Neural cell (in vitro differentiated cells): ENCODE measurements at regions not wholly inside any gene's neighbourhood (a gene's known extent, or its start where the extent isn't known, plus 50 kb on each side); places are given as distances from the start of the nearest gene placed in this dataset.

ENCODE experiments used
- H2AFZ ChIP-seq: fragments of 200-600, 300-800 bp; sonication (generic), shearing (Covaris generic); 2 replicates; pipeline ENCODE4 v1.6.0; 2014; ENCODE audit warnings: low read depth, mild to moderate bottlenecking, antibody characterized with exemption, low read length, moderate library complexity
- H3F3A ChIP-seq: fragments of 200-600 bp; shearing (Covaris generic); 2 replicates; pipeline ENCODE4 v1.6.1; 2016; ENCODE audit warnings: mild to moderate bottlenecking, moderate library complexity, mixed read lengths, antibody characterized with exemption, low read length; ENCODE audit not compliant: insufficient read depth, poor library complexity, severe bottlenecking
- H3K27ac ChIP-seq: fragments of 200-600, 300-800 bp; sonication (generic), shearing (Covaris generic); 2 replicates; pipeline ENCODE4 v1.5.1; 2014; ENCODE audit warnings: mild to moderate bottlenecking, low read length, moderate library complexity
- H3K27me3 ChIP-seq: fragments of 300-800, 200-600 bp; sonication (generic), shearing (Covaris generic); 2 replicates; pipeline ENCODE4 v1.6.0; 2014; ENCODE audit warnings: mild to moderate bottlenecking, low read depth, low read length, moderate library complexity; ENCODE audit not compliant: insufficient read depth
- H3K36me3 ChIP-seq: fragments of 300-800, 200-600 bp; sonication (generic), shearing (Covaris generic); 2 replicates; pipeline ENCODE4 v1.5.1; 2014; ENCODE audit warnings: mild to moderate bottlenecking, antibody characterized with exemption, low read length, moderate library complexity; ENCODE audit not compliant: insufficient read depth
- H3K4me2 ChIP-seq: fragments of 300-800, 200-600 bp; sonication (generic), shearing (Covaris generic); 2 replicates; pipeline ENCODE4 v1.6.0; 2014; ENCODE audit warnings: mild to moderate bottlenecking, low read length
- H3K4me3 ChIP-seq: fragments of 300-800, 200-600 bp; sonication (generic), shearing (Covaris generic); 2 replicates; pipeline ENCODE4 v1.5.1; 2014; ENCODE audit warnings: mild to moderate bottlenecking, low read length, moderate library complexity
- H3K79me2 ChIP-seq: fragments of 200-600 bp; shearing (Covaris generic); replicated peaks from 2 replicates; pipeline ENCODE4 v1.6.0; 2014; ENCODE audit warnings: mild to moderate bottlenecking, low read length, moderate library complexity; ENCODE audit not compliant: insufficient read depth
- H3K9ac ChIP-seq: fragments of 300-800, 200-600 bp; sonication (generic), shearing (Covaris generic); 2 replicates; pipeline ENCODE4 v1.6.1; 2016; ENCODE audit warnings: mild to moderate bottlenecking, low read length, mixed read lengths
- H3K9me2 ChIP-seq: fragments of 200-600 bp; shearing (Covaris generic); 2 replicates; pipeline ENCODE4 v1.6.1; 2016; ENCODE audit warnings: mild to moderate bottlenecking, low read length, mixed read lengths; ENCODE audit not compliant: insufficient read depth
- H3K9me3 ChIP-seq: fragments of 200-600, 300-800 bp; sonication (generic), shearing (Covaris generic); 2 replicates; pipeline ENCODE4 v1.6.1; 2016; ENCODE audit warnings: mild to moderate bottlenecking, mixed run types, low read length, moderate library complexity, mixed read lengths
- H4K20me1 ChIP-seq: fragments of 200-600 bp; shearing (Covaris generic); 2 replicates; pipeline ENCODE4 v1.6.1; 2016; ENCODE audit warnings: mild to moderate bottlenecking, mixed run types; ENCODE audit not compliant: insufficient read depth
- CTCF ChIP-seq: fragments of 450-650 bp; IDR thresholded peaks from 2 replicates; pipeline ENCODE4 v1.5.1; 2014; ENCODE audit warnings: antibody characterized with exemption, mild to moderate bottlenecking, moderate library complexity; ENCODE audit not compliant: poor library complexity, severe bottlenecking
- EP300 ChIP-seq: fragments of 450-650 bp; conservative IDR thresholded peaks from 2 replicates; pipeline ENCODE4 v1.6.1; 2014; ENCODE audit warnings: antibody characterized with exemption, mild to moderate bottlenecking, moderate library complexity; ENCODE audit not compliant: poor library complexity, severe bottlenecking
- EZH2 ChIP-seq: fragments of 200-600, 300-800 bp; shearing (Covaris generic), sonication (generic); IDR thresholded peaks from 2 replicates; pipeline ENCODE4 v1.6.1; 2014; ENCODE audit warnings: antibody characterized with exemption, low read length, borderline replicate concordance, mild to moderate bottlenecking; ENCODE audit not compliant: insufficient read depth, poor library complexity, severe bottlenecking
- MXI1 ChIP-seq: fragments of 450-650 bp; conservative IDR thresholded peaks from 2 replicates; pipeline ENCODE4 v1.6.1; 2014; ENCODE audit warnings: antibody characterized with exemption, mild to moderate bottlenecking; ENCODE audit not compliant: poor library complexity, severe bottlenecking
- POLR2AphosphoS5 ChIP-seq: IDR thresholded peaks from 2 replicates; pipeline ENCODE4 v1.6.1; 2012
- RAD21 ChIP-seq: fragments of 450-650 bp; conservative IDR thresholded peaks from 2 replicates; pipeline ENCODE4 v1.6.1; 2014; ENCODE audit warnings: antibody characterized with exemption, mild to moderate bottlenecking, moderate library complexity
- SMC3 ChIP-seq: fragments of 450-650 bp; conservative IDR thresholded peaks from 2 replicates; pipeline ENCODE4 v1.6.1; 2014; ENCODE audit warnings: antibody characterized with exemption, mild to moderate bottlenecking, moderate library complexity; ENCODE audit not compliant: poor library complexity
- TAF1 ChIP-seq: IDR thresholded peaks from 2 replicates; pipeline ENCODE4 v1.6.1; 2012; ENCODE audit warnings: low read depth
- TF ChIP-seq, protein P1 (sequence below): IDR thresholded peaks from 2 replicates; pipeline ENCODE4 v1.6.1; 2012; ENCODE audit warnings: borderline replicate concordance

- Histone ChIP-seq H4K20me1 (no peaks in the 10 kb centered on the region), H3F3A (no peaks in the 10 kb centered on the region), H2AFZ (no peak overlapping the region), H3K4me3 (no peak overlapping the region), H3K9me3 (no peaks in the 10 kb centered on the region), H3K27me3 (no peaks in the 10 kb centered on the region), H3K36me3 (no peaks in the 10 kb centered on the region), H3K79me2 (no peaks in the 10 kb centered on the region), H3K4me2 (no peak overlapping the region), H3K27ac (no peak overlapping the region), H3K9me2 (no peaks in the 10 kb centered on the region), H3K9ac (no peak overlapping the region)
- TF ChIP-seq RAD21 (no peak), CTCF (no peak), EZH2 (no peak)
Observed at GRCh38 chr19:30116530-30116929, 174.5 kb downstream of the URI1 start.

DNA sequence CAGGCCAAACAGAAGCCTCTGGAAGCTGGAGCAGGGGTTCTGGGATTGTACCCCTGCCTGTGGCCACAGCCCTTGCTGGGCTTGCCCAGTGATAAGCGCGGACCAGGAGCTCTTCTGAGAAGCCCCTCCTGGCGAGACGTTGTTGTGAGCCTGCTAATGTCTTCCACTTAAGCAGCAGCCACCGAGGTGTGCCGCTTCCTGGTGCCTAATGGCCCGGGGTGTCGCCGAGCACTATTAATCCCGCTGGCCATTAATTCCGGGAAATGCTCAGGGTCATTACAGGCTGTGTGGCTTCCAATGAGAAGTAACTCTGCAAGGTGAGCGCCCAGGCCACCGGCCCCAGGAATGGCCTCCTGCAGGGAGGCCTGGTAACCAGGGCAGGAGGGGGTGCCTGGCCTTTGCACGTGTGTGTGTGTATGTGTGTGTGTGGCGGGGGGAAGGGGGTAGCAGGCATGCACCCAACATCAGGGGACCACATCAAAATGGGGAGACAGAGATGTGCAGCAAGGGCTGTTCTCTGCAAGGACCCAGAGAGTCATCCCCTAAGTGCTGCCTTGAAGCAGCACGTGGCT lies 175.0 kb downstream of the URI1 start:
- H3K9me2 ChIP-seq = no peaks in the 10 kb centered on the region
- no peaks in the 10 kb centered on the region for H3K9me3 ChIP-seq
- TF ChIP-seq RAD21 = no peak
- TF ChIP-seq CTCF = no peak
- no peak for TF ChIP-seq EZH2
- TF ChIP-seq TAF1 = no peak
- TF ChIP-seq, protein P1, sequence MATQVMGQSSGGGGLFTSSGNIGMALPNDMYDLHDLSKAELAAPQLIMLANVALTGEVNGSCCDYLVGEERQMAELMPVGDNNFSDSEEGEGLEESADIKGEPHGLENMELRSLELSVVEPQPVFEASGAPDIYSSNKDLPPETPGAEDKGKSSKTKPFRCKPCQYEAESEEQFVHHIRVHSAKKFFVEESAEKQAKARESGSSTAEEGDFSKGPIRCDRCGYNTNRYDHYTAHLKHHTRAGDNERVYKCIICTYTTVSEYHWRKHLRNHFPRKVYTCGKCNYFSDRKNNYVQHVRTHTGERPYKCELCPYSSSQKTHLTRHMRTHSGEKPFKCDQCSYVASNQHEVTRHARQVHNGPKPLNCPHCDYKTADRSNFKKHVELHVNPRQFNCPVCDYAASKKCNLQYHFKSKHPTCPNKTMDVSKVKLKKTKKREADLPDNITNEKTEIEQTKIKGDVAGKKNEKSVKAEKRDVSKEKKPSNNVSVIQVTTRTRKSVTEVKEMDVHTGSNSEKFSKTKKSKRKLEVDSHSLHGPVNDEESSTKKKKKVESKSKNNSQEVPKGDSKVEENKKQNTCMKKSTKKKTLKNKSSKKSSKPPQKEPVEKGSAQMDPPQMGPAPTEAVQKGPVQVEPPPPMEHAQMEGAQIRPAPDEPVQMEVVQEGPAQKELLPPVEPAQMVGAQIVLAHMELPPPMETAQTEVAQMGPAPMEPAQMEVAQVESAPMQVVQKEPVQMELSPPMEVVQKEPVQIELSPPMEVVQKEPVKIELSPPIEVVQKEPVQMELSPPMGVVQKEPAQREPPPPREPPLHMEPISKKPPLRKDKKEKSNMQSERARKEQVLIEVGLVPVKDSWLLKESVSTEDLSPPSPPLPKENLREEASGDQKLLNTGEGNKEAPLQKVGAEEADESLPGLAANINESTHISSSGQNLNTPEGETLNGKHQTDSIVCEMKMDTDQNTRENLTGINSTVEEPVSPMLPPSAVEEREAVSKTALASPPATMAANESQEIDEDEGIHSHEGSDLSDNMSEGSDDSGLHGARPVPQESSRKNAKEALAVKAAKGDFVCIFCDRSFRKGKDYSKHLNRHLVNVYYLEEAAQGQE = no peak
- no peak for TF ChIP-seq POLR2AphosphoS5
- TF ChIP-seq SMC3 = no peak
- TF ChIP-seq MXI1 = no peak
- TF ChIP-seq EP300 = no peak
- no peaks in the 10 kb centered on the region for H3K36me3 ChIP-seq
- H3K9ac ChIP-seq = no peak overlapping the region
- no peak overlapping the region for H3K4me3 ChIP-seq
- H3K27me3 ChIP-seq = no peaks in the 10 kb centered on the region
- H3K79me2 ChIP-seq = no peaks in the 10 kb centered on the region
- H3K27ac ChIP-seq = no peak overlapping the region
- no peaks in the 10 kb centered on the region for H4K20me1 ChIP-seq
- no peak overlapping the region for H3K4me2 ChIP-seq
- H2AFZ ChIP-seq = no peak overlapping the region
- no peaks in the 10 kb centered on the region for H3F3A ChIP-seq
